Neuronal stem cell (in vitro differentiated cells): ENCODE measurements at regions not wholly inside any gene's neighbourhood (a gene's known extent, or its start where the extent isn't known, plus 50 kb on each side); places are given as distances from the start of the nearest gene placed in this dataset.

Source experiments
- DNase-seq: peaks from one replicate; pipeline ENCODE4 v3.0.0-alpha.2; 2013; ENCODE audit warnings: low spot score
- H2AFZ ChIP-seq: one replicate; pipeline ENCODE4 v1.6.1; 2013; ENCODE audit warnings: mild to moderate bottlenecking, low read length, inconsistent platforms
- H2AK5ac ChIP-seq: 2 replicates; pipeline ENCODE4 v1.6.1; 2013; ENCODE audit warnings: low read depth, mild to moderate bottlenecking, inconsistent platforms, low read length, moderate library complexity, mixed read lengths
- H2BK120ac ChIP-seq: 2 replicates; pipeline ENCODE4 v1.6.1; 2013; ENCODE audit warnings: low read depth, mild to moderate bottlenecking, inconsistent platforms, low read length, moderate library complexity, mixed read lengths
- H2BK12ac ChIP-seq: one replicate; pipeline ENCODE4 v1.6.1; 2013; ENCODE audit warnings: low read length, inconsistent platforms
- H2BK15ac ChIP-seq: 2 replicates; pipeline ENCODE4 v1.6.1; 2013; ENCODE audit warnings: mild to moderate bottlenecking, low read length, inconsistent platforms, mixed read lengths
- H2BK5ac ChIP-seq: one replicate; pipeline ENCODE4 v1.6.1; 2013; ENCODE audit warnings: inconsistent platforms, mild to moderate bottlenecking, low read length, moderate library complexity
- H3K14ac ChIP-seq: one replicate; pipeline ENCODE4 v1.6.1; 2013; ENCODE audit warnings: low read length, inconsistent platforms
- H3K18ac ChIP-seq: 2 replicates; pipeline ENCODE4 v1.6.1; 2013; ENCODE audit warnings: low read length, inconsistent platforms
- H3K23ac ChIP-seq: 2 replicates; pipeline ENCODE4 v1.6.1; 2013; ENCODE audit warnings: low read depth, mild to moderate bottlenecking, mixed read lengths, low read length, inconsistent platforms; ENCODE audit not compliant: poor library complexity
- H3K27ac ChIP-seq: replicated peaks from 3 replicates; pipeline ENCODE4 v1.5.1; 2013; ENCODE audit warnings: low read length, inconsistent platforms
- H3K27me3 ChIP-seq, 3 experiments: 2 replicates each; pipeline ENCODE4 v1.6.1; 2013; ENCODE audit warnings: low read length in 3 of 3, mild to moderate bottlenecking in 2 of 3, inconsistent platforms in 1 of 3, low read depth in 1 of 3, mixed read lengths in 1 of 3, moderate library complexity in 1 of 3; ENCODE audit not compliant: control insufficient read depth in 3 of 3, insufficient read depth in 3 of 3
- H3K36me3 ChIP-seq, 2 donors: replicated peaks in 1 of 2; 2 replicates each; pipeline ENCODE4 v1.6.1; 2013; ENCODE audit warnings: low read length in 2 of 2; ENCODE audit not compliant: control insufficient read depth in 2 of 2, insufficient read depth in 2 of 2
- H3K4ac ChIP-seq: 2 replicates; pipeline ENCODE4 v1.6.1; 2013; ENCODE audit warnings: inconsistent platforms, mild to moderate bottlenecking, low read length, moderate library complexity
- H3K4me1 ChIP-seq, 2 donors: 1 replicate in 1 of 2; 2 replicates in 1 of 2; pipeline ENCODE4 v1.6.1; 2013; ENCODE audit warnings: low read length in 2 of 2, low read depth in 1 of 2; ENCODE audit not compliant: control insufficient read depth in 2 of 2, insufficient read depth in 1 of 2
- H3K4me2 ChIP-seq: one replicate; pipeline ENCODE4 v1.6.1; 2013; ENCODE audit warnings: mild to moderate bottlenecking, low read length, inconsistent platforms; ENCODE audit not compliant: insufficient read depth, poor library complexity, severe bottlenecking
- H3K4me3 ChIP-seq, 2 donors: 2 replicates each; pipeline ENCODE4 v1.5.1; 2013; ENCODE audit warnings: low read length in 2 of 2, mild to moderate bottlenecking in 2 of 2, inconsistent platforms in 1 of 2, moderate library complexity in 1 of 2
- H3K79me1 ChIP-seq: one replicate; pipeline ENCODE4 v1.6.1; 2013; ENCODE audit warnings: low read depth, mild to moderate bottlenecking, inconsistent platforms, low read length, moderate library complexity
- H3K9ac ChIP-seq: one replicate; pipeline ENCODE4 v1.6.1; 2013; ENCODE audit warnings: mild to moderate bottlenecking, low read depth, low read length, inconsistent platforms; ENCODE audit not compliant: poor library complexity
- H3K9me3 ChIP-seq, 2 donors: replicated peaks in 1 of 2; 2 replicates each; pipeline versions ENCODE3 to v1.6.1; 2013; ENCODE audit warnings: low read length in 2 of 2, mild to moderate bottlenecking in 2 of 2, inconsistent platforms in 1 of 2, low read depth in 1 of 2, mixed read lengths in 1 of 2, moderate library complexity in 1 of 2; ENCODE audit not compliant: control insufficient read depth in 2 of 2, insufficient read depth in 1 of 2
- H4K8ac ChIP-seq: one replicate; pipeline ENCODE4 v1.6.1; 2013; ENCODE audit warnings: low read depth, mild to moderate bottlenecking, inconsistent platforms, low read length, moderate library complexity
- H4K91ac ChIP-seq: one replicate; pipeline ENCODE4 v1.6.1; 2013; ENCODE audit warnings: low read length, low read depth, mild to moderate bottlenecking, inconsistent platforms; ENCODE audit not compliant: poor library complexity
- WGBS, 2 donors: extraction: QIAGEN DNeasy Blood & Tissue Kit; methylation state at CpG; one replicate each; pipeline ENCODE4 v1.1.7; 2013; ENCODE audit warnings: missing lambda C conversion rate in 2 of 2, mixed read lengths in 1 of 2; ENCODE audit not compliant: insufficient read length in 2 of 2, insufficient replicate concordance in 1 of 2; ENCODE audit errors: extremely low coverage in 2 of 2; 5-methylcytosine and 5-hydroxymethylcytosine counted together

GRCh38 chr18:73901566-73901965, 246.1 kb downstream of the FBXO15 start:
- H2BK12ac ChIP-seq = no peak overlapping the region
- H3K14ac ChIP-seq = no peak overlapping the region
- no peak overlapping the region for H2AK5ac ChIP-seq
- no peak overlapping the region for H3K4me3 ChIP-seq
- no peak overlapping the region for H3K18ac ChIP-seq
- no peak overlapping the region for H2BK120ac ChIP-seq
- H4K8ac ChIP-seq = no peak overlapping the region
- H3K9ac ChIP-seq = no peak overlapping the region
- H4K91ac ChIP-seq = no peak overlapping the region
- H3K23ac ChIP-seq = no peak overlapping the region
- no CpG with 5 or more reads among the region's 4 CpGs for WGBS, 2 donors
- no peak overlapping the region for H2BK5ac ChIP-seq
- H3K27ac ChIP-seq = no peak overlapping the region
- no peaks in the 10 kb centered on the region for H3K27me3 ChIP-seq
- no peak overlapping the region for H2BK15ac ChIP-seq
- H3K36me3 ChIP-seq = no peaks in the 10 kb centered on the region
- no peaks in the 10 kb centered on the region for H3K79me1 ChIP-seq
- no peaks in the 10 kb centered on the region for H3K9me3 ChIP-seq
- H3K4me2 ChIP-seq = no peak overlapping the region
- DNase-seq = no peak
- no peaks in the 10 kb centered on the region for H3K4me1 ChIP-seq
- H3K4ac ChIP-seq = no peak overlapping the region
- H2AFZ ChIP-seq = no peak overlapping the region

- Histone ChIP-seq H2AFZ (no peak overlapping the region), H3K4ac (no peak overlapping the region), H2BK120ac (no peak overlapping the region), H2AK5ac (no peak overlapping the region), H3K4me3 (no peak overlapping the region), H4K91ac (no peak overlapping the region), H2BK5ac (no peak overlapping the region), H3K4me2 (no peak overlapping the region), H3K36me3 (no peaks in the 10 kb centered on the region), H3K9ac (no peak overlapping the region), H3K4me1 (no peaks in the 10 kb centered on the region), H3K23ac (no peak overlapping the region), H4K8ac (no peak overlapping the region), H3K79me1 (no peaks in the 10 kb centered on the region), H3K27ac (no peak overlapping the region), H3K27me3 (no peaks in the 10 kb centered on the region), H3K9me3 (no peaks in the 10 kb centered on the region), H3K18ac (no peak overlapping the region), H2BK15ac (no peak overlapping the region), H3K14ac (no peak overlapping the region), H2BK12ac (no peak overlapping the region)
- DNase-seq = no peak
- WGBS, 2 donors = no CpG with 5 or more reads among the region's 9 CpGs
Measured at GRCh38 chr18:73901151-73901550, 246.5 kb downstream of the FBXO15 start.

GRCh38 chr18:73900106-73900835, 247.4 kb downstream of the FBXO15 start:
- Histone ChIP-seq H3K79me1 (no peaks in the 10 kb centered on the region), H3K4me2 (no peak overlapping the region), H3K9ac (no peak overlapping the region), H2BK15ac (no peak overlapping the region), H3K4me3 (no peak overlapping the region), H2BK5ac (no peak overlapping the region), H4K91ac (no peak overlapping the region), H2AK5ac (no peak overlapping the region), H3K36me3 (no peaks in the 10 kb centered on the region), H3K27me3 (no peaks in the 10 kb centered on the region), H3K18ac (no peak overlapping the region), H2BK12ac (no peak overlapping the region), H3K27ac (no peak overlapping the region), H4K8ac (no peak overlapping the region), H3K4me1 (peaks cover 0 to 2% of the 10 kb centered on the region in 2 donors), H3K4ac (no peak overlapping the region), H2AFZ (no peak overlapping the region), H2BK120ac (no peak overlapping the region), H3K9me3 (no peaks in the 10 kb centered on the region), H3K23ac (no peak overlapping the region), H3K14ac (no peak overlapping the region)
- WGBS, 2 donors = no CpG with 5 or more reads among the region's 7 CpGs
- no peak for DNase-seq

GRCh38 chr18:73897517-73897916, 250.1 kb downstream of the FBXO15 start:
- Histone ChIP-seq H3K27ac (no peak overlapping the region), H2BK120ac (no peak overlapping the region), H3K27me3 (no peaks in the 10 kb centered on the region), H3K14ac (no peak overlapping the region), H3K4me3 (no peak overlapping the region), H3K18ac (no peak overlapping the region), H3K4me1 (peaks cover 0 to 2% of the 10 kb centered on the region in 2 donors), H2AK5ac (no peak overlapping the region), H3K4ac (no peak overlapping the region), H3K9me3 (no peaks in the 10 kb centered on the region), H3K36me3 (no peaks in the 10 kb centered on the region), H4K8ac (no peak overlapping the region), H4K91ac (no peak overlapping the region), H2BK5ac (no peak overlapping the region), H3K9ac (no peak overlapping the region), H2BK12ac (no peak overlapping the region), H3K4me2 (no peak overlapping the region), H3K23ac (no peak overlapping the region), H2BK15ac (no peak overlapping the region), H3K79me1 (no peaks in the 10 kb centered on the region), H2AFZ (no peak overlapping the region)
- DNase-seq = no peak
- no CpG with 5 or more reads among the region's 1 CpG for WGBS, 2 donors
